ENCODE measurements at regions not wholly inside any gene's neighbourhood (a gene's known extent, or its start where the extent isn't known, plus 50 kb on each side); places are given as distances from the start of the nearest gene placed in this dataset.

DNA sequence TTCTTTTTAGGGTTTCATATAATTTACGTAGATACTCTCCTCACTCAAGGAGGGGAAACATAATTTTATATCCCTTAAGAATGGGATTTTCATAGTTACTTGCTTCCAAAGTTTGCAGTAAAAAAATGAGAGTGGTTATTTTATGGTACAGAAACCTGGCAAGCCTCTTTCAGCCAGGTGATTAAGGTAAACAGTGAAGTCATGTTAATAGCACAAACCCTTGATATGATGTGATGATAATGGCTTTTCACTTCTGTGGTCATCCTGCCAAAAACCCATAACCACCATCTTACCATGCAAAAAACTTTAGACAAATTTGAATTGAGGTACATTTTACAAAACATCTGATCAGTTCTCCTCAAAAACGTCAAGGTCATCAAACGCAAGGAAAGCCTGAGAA lies 517.8 kb downstream of the SLITRK5 start:
- intact Hi-C loops (cut with micrococcal nuclease) = no loop called here
- ChIA-PET RAD21 (ENCODE audit: low non-redundant PET in 1 of 2, low total read pairs in 2 of 2, uncharacterized antibody in 2 of 2, unreplicated experiment in 2 of 2) (no interaction called here), CTCF (no interaction called here), POLR2A (no interaction called here)
- TF ChIP-seq CEBPB (IDR thresholded peaks at IDR 0.05; ENCODE audit: low read depth) (no peak), EGR1 (IDR thresholded peaks at IDR 0.05; ENCODE audit: low read depth) (no peak), POLR2A (IDR thresholded peaks at IDR 0.05; ENCODE audit: borderline replicate concordance, extremely low read depth, insufficient read depth, insufficient read length) (no peak)
- Histone ChIP-seq H3K79me2 (ENCODE audit: insufficient read depth, low read length) (no peaks in the 10 kb centered on the region), H4K20me1 (ENCODE audit: insufficient read depth) (no peaks in the 10 kb centered on the region), H3K27me3 (ENCODE audit: insufficient read depth, low read length) (no peaks in the 10 kb centered on the region), H3K4me3 (replicated peaks in 1 of 2; ENCODE audit: low read depth in 1 of 2, low read length in 2 of 2) (no peak overlapping the region), H3K4me2 (ENCODE audit: low read length) (no peak overlapping the region), H3K27ac (ENCODE audit: low read depth, low read length) (no peak overlapping the region), H3K36me3 (ENCODE audit: control insufficient read depth in 1 of 2, insufficient read depth in 2 of 2, low read length in 2 of 2) (no peaks in the 10 kb centered on the region), H3K9ac (ENCODE audit: low read length) (no peak overlapping the region), H3K9me2 (ENCODE audit: insufficient read depth) (no peaks in the 10 kb centered on the region), H3K9me3 (ENCODE audit: control insufficient read depth in 1 of 2, insufficient read depth in 1 of 2, low read depth in 1 of 2, low read length in 2 of 2) (no peaks in the 10 kb centered on the region), H2AFZ (ENCODE audit: low read depth, low read length, poor library complexity, severe bottlenecking) (no peak overlapping the region), H3K4me1 (ENCODE audit: control insufficient read depth in 1 of 2, insufficient read depth in 2 of 2, low read length in 2 of 2) (no peaks in the 10 kb centered on the region)
- no TSS peak for BruUV-seq (replicated peaks)
- ATAC-seq (no peak), DNase-seq (ENCODE audit: low read depth, low spot score) (no peak)

DNA sequence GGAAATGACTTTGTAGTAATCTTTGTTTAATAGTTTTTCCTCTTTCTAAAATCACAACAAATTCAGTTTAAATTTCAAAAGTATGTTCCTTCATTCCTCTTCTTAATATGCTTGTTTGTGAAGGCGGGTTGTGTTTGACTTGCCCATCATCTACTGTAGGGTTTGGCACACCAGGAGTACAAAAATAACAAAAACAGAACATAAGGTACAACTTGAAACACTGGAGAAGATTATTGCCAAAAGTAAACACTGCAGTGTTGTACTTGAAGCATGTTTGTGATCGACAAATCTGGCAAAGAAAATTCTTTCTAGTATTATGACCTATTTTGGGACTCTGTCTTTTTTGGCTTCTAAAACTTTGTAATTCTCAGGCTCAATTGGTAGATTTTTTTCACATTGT lies 518.6 kb downstream of the SLITRK5 start:
- Histone ChIP-seq H3K36me3 (ENCODE audit: control insufficient read depth in 1 of 2, insufficient read depth in 2 of 2, low read length in 2 of 2) (no peaks in the 10 kb centered on the region), H3K79me2 (ENCODE audit: insufficient read depth, low read length) (no peaks in the 10 kb centered on the region), H4K20me1 (ENCODE audit: insufficient read depth) (no peaks in the 10 kb centered on the region), H3K4me3 (replicated peaks in 1 of 2; ENCODE audit: low read depth in 1 of 2, low read length in 2 of 2) (no peak overlapping the region), H3K9me2 (ENCODE audit: insufficient read depth) (no peaks in the 10 kb centered on the region), H3K9ac (ENCODE audit: low read length) (no peak overlapping the region), H3K4me1 (ENCODE audit: control insufficient read depth in 1 of 2, insufficient read depth in 2 of 2, low read length in 2 of 2) (no peaks in the 10 kb centered on the region), H2AFZ (ENCODE audit: low read depth, low read length, poor library complexity, severe bottlenecking) (no peak overlapping the region), H3K27ac (ENCODE audit: low read depth, low read length) (no peak overlapping the region), H3K27me3 (ENCODE audit: insufficient read depth, low read length) (no peaks in the 10 kb centered on the region), H3K4me2 (ENCODE audit: low read length) (no peak overlapping the region), H3K9me3 (ENCODE audit: control insufficient read depth in 1 of 2, insufficient read depth in 1 of 2, low read depth in 1 of 2, low read length in 2 of 2) (no peaks in the 10 kb centered on the region)
- intact Hi-C loops (cut with micrococcal nuclease) = no loop called here
- ChIA-PET RAD21 (ENCODE audit: low non-redundant PET in 1 of 2, low total read pairs in 2 of 2, uncharacterized antibody in 2 of 2, unreplicated experiment in 2 of 2) (no interaction called here), CTCF (no interaction called here), POLR2A (no interaction called here)
- no peak for TF ChIP-seq EZH2 (IDR thresholded peaks at IDR 0.05)
- TF ChIP-seq POLR2A (IDR thresholded peaks at IDR 0.05; ENCODE audit: borderline replicate concordance, extremely low read depth, insufficient read depth, insufficient read length) = no peak
- TF ChIP-seq EGR1 (IDR thresholded peaks at IDR 0.05; ENCODE audit: low read depth) = no peak
- TF ChIP-seq, protein P1, sequence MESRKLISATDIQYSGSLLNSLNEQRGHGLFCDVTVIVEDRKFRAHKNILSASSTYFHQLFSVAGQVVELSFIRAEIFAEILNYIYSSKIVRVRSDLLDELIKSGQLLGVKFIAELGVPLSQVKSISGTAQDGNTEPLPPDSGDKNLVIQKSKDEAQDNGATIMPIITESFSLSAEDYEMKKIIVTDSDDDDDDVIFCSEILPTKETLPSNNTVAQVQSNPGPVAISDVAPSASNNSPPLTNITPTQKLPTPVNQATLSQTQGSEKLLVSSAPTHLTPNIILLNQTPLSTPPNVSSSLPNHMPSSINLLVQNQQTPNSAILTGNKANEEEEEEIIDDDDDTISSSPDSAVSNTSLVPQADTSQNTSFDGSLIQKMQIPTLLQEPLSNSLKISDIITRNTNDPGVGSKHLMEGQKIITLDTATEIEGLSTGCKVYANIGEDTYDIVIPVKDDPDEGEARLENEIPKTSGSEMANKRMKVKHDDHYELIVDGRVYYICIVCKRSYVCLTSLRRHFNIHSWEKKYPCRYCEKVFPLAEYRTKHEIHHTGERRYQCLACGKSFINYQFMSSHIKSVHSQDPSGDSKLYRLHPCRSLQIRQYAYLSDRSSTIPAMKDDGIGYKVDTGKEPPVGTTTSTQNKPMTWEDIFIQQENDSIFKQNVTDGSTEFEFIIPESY (IDR thresholded peaks at IDR 0.05; ENCODE audit: extremely low read depth, insufficient replicate concordance, low read length) = no peak
- no peak for TF ChIP-seq TCF7L2 (IDR thresholded peaks at IDR 0.05; ENCODE audit: borderline replicate concordance, extremely low read depth, insufficient read depth, insufficient read length)
- TF ChIP-seq CBX3 (IDR thresholded peaks at IDR 0.05; ENCODE audit: low read depth) = no peak
- TF ChIP-seq, protein P2, sequence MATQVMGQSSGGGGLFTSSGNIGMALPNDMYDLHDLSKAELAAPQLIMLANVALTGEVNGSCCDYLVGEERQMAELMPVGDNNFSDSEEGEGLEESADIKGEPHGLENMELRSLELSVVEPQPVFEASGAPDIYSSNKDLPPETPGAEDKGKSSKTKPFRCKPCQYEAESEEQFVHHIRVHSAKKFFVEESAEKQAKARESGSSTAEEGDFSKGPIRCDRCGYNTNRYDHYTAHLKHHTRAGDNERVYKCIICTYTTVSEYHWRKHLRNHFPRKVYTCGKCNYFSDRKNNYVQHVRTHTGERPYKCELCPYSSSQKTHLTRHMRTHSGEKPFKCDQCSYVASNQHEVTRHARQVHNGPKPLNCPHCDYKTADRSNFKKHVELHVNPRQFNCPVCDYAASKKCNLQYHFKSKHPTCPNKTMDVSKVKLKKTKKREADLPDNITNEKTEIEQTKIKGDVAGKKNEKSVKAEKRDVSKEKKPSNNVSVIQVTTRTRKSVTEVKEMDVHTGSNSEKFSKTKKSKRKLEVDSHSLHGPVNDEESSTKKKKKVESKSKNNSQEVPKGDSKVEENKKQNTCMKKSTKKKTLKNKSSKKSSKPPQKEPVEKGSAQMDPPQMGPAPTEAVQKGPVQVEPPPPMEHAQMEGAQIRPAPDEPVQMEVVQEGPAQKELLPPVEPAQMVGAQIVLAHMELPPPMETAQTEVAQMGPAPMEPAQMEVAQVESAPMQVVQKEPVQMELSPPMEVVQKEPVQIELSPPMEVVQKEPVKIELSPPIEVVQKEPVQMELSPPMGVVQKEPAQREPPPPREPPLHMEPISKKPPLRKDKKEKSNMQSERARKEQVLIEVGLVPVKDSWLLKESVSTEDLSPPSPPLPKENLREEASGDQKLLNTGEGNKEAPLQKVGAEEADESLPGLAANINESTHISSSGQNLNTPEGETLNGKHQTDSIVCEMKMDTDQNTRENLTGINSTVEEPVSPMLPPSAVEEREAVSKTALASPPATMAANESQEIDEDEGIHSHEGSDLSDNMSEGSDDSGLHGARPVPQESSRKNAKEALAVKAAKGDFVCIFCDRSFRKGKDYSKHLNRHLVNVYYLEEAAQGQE (IDR thresholded peaks at IDR 0.05; ENCODE audit: low read depth) = no peak
- TF ChIP-seq, protein P3, sequence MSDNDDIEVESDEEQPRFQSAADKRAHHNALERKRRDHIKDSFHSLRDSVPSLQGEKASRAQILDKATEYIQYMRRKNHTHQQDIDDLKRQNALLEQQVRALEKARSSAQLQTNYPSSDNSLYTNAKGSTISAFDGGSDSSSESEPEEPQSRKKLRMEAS (IDR thresholded peaks at IDR 0.05) = no peak
- no peak for TF ChIP-seq POLR2AphosphoS5 (IDR thresholded peaks at IDR 0.05; ENCODE audit: low read depth, low read length)
- ATAC-seq (no peak), DNase-seq (ENCODE audit: low read depth, low spot score) (no peak)
- BruUV-seq (replicated peaks) = no TSS peak

All from HCT116 (cell line).